B cell (primary cell): ENCODE measurements at regions not wholly inside any gene's neighbourhood (a gene's known extent, or its start where the extent isn't known, plus 50 kb on each side); places are given as distances from the start of the nearest gene placed in this dataset.

Source experiments
- EZH2 ChIP-seq: IDR thresholded peaks from 2 replicates; pipeline ENCODE4 v1.6.1; 2012; ENCODE audit warnings: borderline replicate concordance, low read depth, mild to moderate bottlenecking, moderate library complexity, low read length; ENCODE audit not compliant: insufficient read depth, poor library complexity, severe bottlenecking
- TF ChIP-seq, protein P1 (sequence below): fragments of 200-600 bp; IDR thresholded peaks from one replicate; pipeline ENCODE4 v1.8.0; 2022; ENCODE audit warnings: antibody characterized with exemption, mild to moderate bottlenecking

DNA sequence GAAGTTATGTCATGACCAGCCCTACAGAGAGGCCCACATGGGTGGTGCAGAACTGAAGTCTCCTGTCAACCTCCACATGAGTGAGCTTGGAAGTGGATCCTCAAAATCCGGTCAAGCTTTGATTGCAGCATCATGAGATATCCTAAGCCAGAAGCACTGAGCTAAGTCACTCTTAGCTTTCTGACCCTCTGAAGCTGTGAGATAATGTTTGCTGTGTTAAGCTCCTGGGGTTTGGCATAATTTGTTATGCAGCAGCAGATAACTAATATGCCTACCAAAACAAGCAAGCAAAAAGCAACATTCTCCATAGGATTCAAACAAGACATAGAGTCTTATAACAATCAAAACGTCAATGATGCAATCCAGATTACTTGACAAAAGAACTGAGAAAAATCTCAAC, 87.6 kb upstream of the GRIN2B start:
- TF ChIP-seq, protein P1, sequence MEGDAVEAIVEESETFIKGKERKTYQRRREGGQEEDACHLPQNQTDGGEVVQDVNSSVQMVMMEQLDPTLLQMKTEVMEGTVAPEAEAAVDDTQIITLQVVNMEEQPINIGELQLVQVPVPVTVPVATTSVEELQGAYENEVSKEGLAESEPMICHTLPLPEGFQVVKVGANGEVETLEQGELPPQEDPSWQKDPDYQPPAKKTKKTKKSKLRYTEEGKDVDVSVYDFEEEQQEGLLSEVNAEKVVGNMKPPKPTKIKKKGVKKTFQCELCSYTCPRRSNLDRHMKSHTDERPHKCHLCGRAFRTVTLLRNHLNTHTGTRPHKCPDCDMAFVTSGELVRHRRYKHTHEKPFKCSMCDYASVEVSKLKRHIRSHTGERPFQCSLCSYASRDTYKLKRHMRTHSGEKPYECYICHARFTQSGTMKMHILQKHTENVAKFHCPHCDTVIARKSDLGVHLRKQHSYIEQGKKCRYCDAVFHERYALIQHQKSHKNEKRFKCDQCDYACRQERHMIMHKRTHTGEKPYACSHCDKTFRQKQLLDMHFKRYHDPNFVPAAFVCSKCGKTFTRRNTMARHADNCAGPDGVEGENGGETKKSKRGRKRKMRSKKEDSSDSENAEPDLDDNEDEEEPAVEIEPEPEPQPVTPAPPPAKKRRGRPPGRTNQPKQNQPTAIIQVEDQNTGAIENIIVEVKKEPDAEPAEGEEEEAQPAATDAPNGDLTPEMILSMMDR, result no peak
- no peak for TF ChIP-seq EZH2
